Epithelial cell of esophagus (primary cell): ENCODE measurements at regions not wholly inside any gene's neighbourhood (a gene's known extent, or its start where the extent isn't known, plus 50 kb on each side); places are given as distances from the start of the nearest gene placed in this dataset.

ENCODE experiments used
- DNase-seq: peaks from one replicate; pipeline ENCODE4 v3.0.0; 2010; ENCODE audit warnings: low read depth
- H3K4me3 ChIP-seq: 2 replicates; pipeline ENCODE4 v1.5.1; 2011; ENCODE audit warnings: mild to moderate bottlenecking, low read length, control low read depth
- CTCF ChIP-seq: IDR thresholded peaks from 2 replicates; pipeline ENCODE4 v1.5.1; 2011; ENCODE audit warnings: low read depth, mild to moderate bottlenecking, low read length, control low read depth, inconsistent platforms; ENCODE audit not compliant: insufficient read depth; ENCODE audit errors: missing control alignments

- H3K4me3 ChIP-seq = no peak overlapping the region
- no peak for TF ChIP-seq CTCF
- no peak for DNase-seq
These were observed 54.1 kb upstream of the HES1 start for GRCh38 chr3:194081826-194082225.

GRCh38 chr3:194082743-194083636 is 53.0 kb upstream of the HES1 start:
- DNase-seq = no peak
- no peak overlapping the region for H3K4me3 ChIP-seq
- TF ChIP-seq CTCF = no peak

- no peak overlapping the region for H3K4me3 ChIP-seq
- TF ChIP-seq CTCF = no peak
- no peak for DNase-seq
These were observed 52.2 kb upstream of the HES1 start for GRCh38 chr3:194083637-194084224.

- no peak for TF ChIP-seq CTCF
- no peak overlapping the region for H3K4me3 ChIP-seq
- no peak for DNase-seq
These were observed 51.7 kb upstream of the HES1 start for GRCh38 chr3:194084284-194084683.
